ENCODE measurements at regions not wholly inside any gene's neighbourhood (a gene's known extent, or its start where the extent isn't known, plus 50 kb on each side); places are given as distances from the start of the nearest gene placed in this dataset.

DNA sequence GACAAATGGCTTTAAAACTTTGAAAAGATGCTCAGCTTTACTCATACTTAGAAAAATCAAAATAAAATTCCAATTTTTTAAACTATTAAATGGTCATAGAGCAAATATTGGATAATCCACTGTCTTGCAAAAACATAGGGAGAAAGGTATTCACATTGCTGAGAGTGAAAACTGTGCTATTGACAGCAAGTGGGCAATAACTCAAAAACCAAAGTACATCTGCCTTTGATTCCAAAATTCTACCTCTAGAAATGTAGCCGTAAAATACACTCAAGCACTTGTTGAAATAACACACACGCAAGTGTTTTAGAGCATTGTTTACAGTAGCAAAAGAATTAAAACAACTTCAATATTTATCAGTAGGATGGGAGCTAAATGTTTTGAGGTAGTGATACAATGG is 210.6 kb upstream of the HS3ST3A1 start:
- TF ChIP-seq MAX (IDR thresholded peaks at IDR 0.05) (no peak), RAD21 (IDR thresholded peaks at IDR 0.05) (no peak), FOXA1 (IDR thresholded peaks at IDR 0.05) (no peak), HNF4G (IDR thresholded peaks at IDR 0.05) (no peak), EGR1 (IDR thresholded peaks at IDR 0.05; ENCODE audit: low read depth in 2 of 2) (no peak)
- TF ChIP-seq, protein P1, sequence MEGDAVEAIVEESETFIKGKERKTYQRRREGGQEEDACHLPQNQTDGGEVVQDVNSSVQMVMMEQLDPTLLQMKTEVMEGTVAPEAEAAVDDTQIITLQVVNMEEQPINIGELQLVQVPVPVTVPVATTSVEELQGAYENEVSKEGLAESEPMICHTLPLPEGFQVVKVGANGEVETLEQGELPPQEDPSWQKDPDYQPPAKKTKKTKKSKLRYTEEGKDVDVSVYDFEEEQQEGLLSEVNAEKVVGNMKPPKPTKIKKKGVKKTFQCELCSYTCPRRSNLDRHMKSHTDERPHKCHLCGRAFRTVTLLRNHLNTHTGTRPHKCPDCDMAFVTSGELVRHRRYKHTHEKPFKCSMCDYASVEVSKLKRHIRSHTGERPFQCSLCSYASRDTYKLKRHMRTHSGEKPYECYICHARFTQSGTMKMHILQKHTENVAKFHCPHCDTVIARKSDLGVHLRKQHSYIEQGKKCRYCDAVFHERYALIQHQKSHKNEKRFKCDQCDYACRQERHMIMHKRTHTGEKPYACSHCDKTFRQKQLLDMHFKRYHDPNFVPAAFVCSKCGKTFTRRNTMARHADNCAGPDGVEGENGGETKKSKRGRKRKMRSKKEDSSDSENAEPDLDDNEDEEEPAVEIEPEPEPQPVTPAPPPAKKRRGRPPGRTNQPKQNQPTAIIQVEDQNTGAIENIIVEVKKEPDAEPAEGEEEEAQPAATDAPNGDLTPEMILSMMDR (IDR thresholded peaks at IDR 0.05; ENCODE audit: low read depth, low read length, missing input control) = no peak
- TF ChIP-seq, protein P2, sequence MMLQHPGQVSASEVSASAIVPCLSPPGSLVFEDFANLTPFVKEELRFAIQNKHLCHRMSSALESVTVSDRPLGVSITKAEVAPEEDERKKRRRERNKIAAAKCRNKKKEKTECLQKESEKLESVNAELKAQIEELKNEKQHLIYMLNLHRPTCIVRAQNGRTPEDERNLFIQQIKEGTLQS (IDR thresholded peaks at IDR 0.05) = no peak
